ENCODE measurements at regions not wholly inside any gene's neighbourhood (a gene's known extent, or its start where the extent isn't known, plus 50 kb on each side); places are given as distances from the start of the nearest gene placed in this dataset.

GRCh38 chr5:155200608-155201007 is 187.1 kb downstream of the KIF4B start:
- DNase-seq (ENCODE audit: low read depth): no peak

GRCh38 chr5:155211764-155212163 is 198.2 kb downstream of the KIF4B start:
- DNase-seq (ENCODE audit: low read depth): no peak

- no peak for DNase-seq (ENCODE audit: low read depth)
Measured at GRCh38 chr5:155222393-155222792, 208.8 kb downstream of the KIF4B start.

- no peak for DNase-seq (ENCODE audit: low read depth)
Measured at GRCh38 chr5:155229135-155229534, 215.6 kb downstream of the KIF4B start.

- no peak for DNase-seq (ENCODE audit: low read depth)
Measured at GRCh38 chr5:155239803-155240202, 226.2 kb downstream of the KIF4B start.

- no peak for DNase-seq (ENCODE audit: low read depth)
Measured at GRCh38 chr5:155250596-155250995, 237.0 kb downstream of the KIF4B start.

GRCh38 chr5:155252025-155252424 is 238.5 kb downstream of the KIF4B start:
- DNase-seq (ENCODE audit: low read depth): no peak

- DNase-seq (ENCODE audit: low read depth): no peak
Measured at GRCh38 chr5:155252717-155253116, 239.2 kb downstream of the KIF4B start.

- no peak for DNase-seq (ENCODE audit: low read depth)
Measured at GRCh38 chr5:155254399-155254798, 240.8 kb downstream of the KIF4B start.

- DNase-seq (ENCODE audit: low read depth): no peak
Measured at GRCh38 chr5:155258161-155258560, 244.6 kb downstream of the KIF4B start.

GRCh38 chr5:155259648-155260047 is 246.1 kb downstream of the KIF4B start:
- no peak for DNase-seq (ENCODE audit: low read depth)

- DNase-seq (ENCODE audit: low read depth): no peak
Measured at GRCh38 chr5:155260798-155261197, 247.2 kb downstream of the KIF4B start.

- no peak for DNase-seq (ENCODE audit: low read depth)
Measured at GRCh38 chr5:155263381-155263780, 249.8 kb downstream of the KIF4B start.

GRCh38 chr5:155264809-155265208 is 251.3 kb downstream of the KIF4B start:
- no peak for DNase-seq (ENCODE audit: low read depth)

GRCh38 chr5:155268770-155269425 is 255.3 kb downstream of the KIF4B start:
- no peak for DNase-seq (ENCODE audit: low read depth)

GRCh38 chr5:155270725-155271124 is 257.2 kb downstream of the KIF4B start:
- DNase-seq (ENCODE audit: low read depth): no peak

GRCh38 chr5:155274484-155274883 is 260.9 kb downstream of the KIF4B start:
- no peak for DNase-seq (ENCODE audit: low read depth)

GRCh38 chr5:155275222-155275621 is 261.7 kb downstream of the KIF4B start:
- DNase-seq (ENCODE audit: low read depth): no peak

- no peak for DNase-seq (ENCODE audit: low read depth)
Measured at GRCh38 chr5:155276231-155276630, 262.7 kb downstream of the KIF4B start.

GRCh38 chr5:155278532-155278931 is 265.0 kb downstream of the KIF4B start:
- DNase-seq (ENCODE audit: low read depth): no peak

GRCh38 chr5:155282503-155283107 is 269.1 kb downstream of the KIF4B start:
- no peak for DNase-seq (ENCODE audit: low read depth)

GRCh38 chr5:155285706-155286105 is 272.2 kb downstream of the KIF4B start:
- DNase-seq (ENCODE audit: low read depth): no peak

GRCh38 chr5:155290937-155291336 is 277.4 kb downstream of the KIF4B start:
- DNase-seq (ENCODE audit: low read depth): no peak

GRCh38 chr5:155293605-155294178 is 280.1 kb downstream of the KIF4B start:
- no peak for DNase-seq (ENCODE audit: low read depth)
